A549 (cell line): ENCODE measurements at regions not wholly inside any gene's neighbourhood (a gene's known extent, or its start where the extent isn't known, plus 50 kb on each side); places are given as distances from the start of the nearest gene placed in this dataset.

Experiments used
- ATAC-seq, 2 experiments: fragments of 200-7000 bp in 1 of 2; fragments of >200 bp in 1 of 2; cut with Nextera tagmentation in 1 of 2; cut with Tn5 transposase in 1 of 2; 3 replicates each; pipeline versions ENCODE4 v1.8.0 to v1.9.1; 2018 to 2020; ENCODE audit warnings: mild to moderate bottlenecking in 1 of 2, moderate library complexity in 1 of 2
- CTCF ChIA-PET: fragments of 300-600 bp; sonication (Branson Sonifier 250); formaldehyde crosslinking; extraction: SDS; loops from one replicate; lab custom pipeline; 2021; ENCODE audit warnings: antibody characterized with exemption, inconsistent platforms; lab: Yijun Ruan, JAX
- POLR2A ChIA-PET: fragments of 350-600 bp; formaldehyde crosslinking; extraction: SDS; loops from one replicate; lab custom pipeline; 2021; ENCODE audit warnings: antibody characterized with exemption, inconsistent platforms; lab: Yijun Ruan, JAX
- DNase-seq, 2 experiments: peaks; one replicate each; pipeline versions ENCODE4 v3.0.0 to v3.0.0-alpha.2; 2011 to 2016; ENCODE audit warnings: low read depth in 1 of 2, low spot score in 1 of 2
- FAIRE-seq: peaks from 2 replicates; lab custom pipeline; 2011; peaks lifted over from hg19 to GRCh38; lab: Jason Lieb, UNC
- H3K27ac ChIP-seq, 2 experiments: fragments of >200 bp; sonication (Bioruptor Twin); formaldehyde crosslinking; 3 replicates each; pipeline ENCODE4 v1.5.1; 2016 to 2017
- H3K4me1 ChIP-seq: fragments of >200 bp; sonication (Bioruptor Twin); formaldehyde crosslinking; 3 replicates; pipeline ENCODE4 v1.6.1; 2016
- H3K4me2 ChIP-seq: fragments of >200 bp; sonication (Bioruptor Twin); formaldehyde crosslinking; 3 replicates; pipeline ENCODE4 v1.6.1; 2016
- H3K4me3 ChIP-seq: fragments of >200 bp; sonication (Bioruptor Twin); formaldehyde crosslinking; 3 replicates; pipeline ENCODE4 v1.5.1; 2016
- H3K9me3 ChIP-seq: fragments of >200 bp; sonication (Bioruptor Twin); formaldehyde crosslinking; 3 replicates; pipeline ENCODE4 v1.6.1; 2016
- ATOH8 ChIP-seq: fragments of 250-450 bp; sonication (Bioruptor Pico); IDR thresholded peaks from 2 replicates; pipeline ENCODE4 v1.5.0; 2020; ENCODE audit warnings: low read depth, mild to moderate bottlenecking, moderate library complexity
- EHMT2 ChIP-seq: fragments of 200-600 bp; sonication (generic); IDR thresholded peaks from 2 replicates; pipeline ENCODE4 v1.6.1; 2016; ENCODE audit warnings: antibody characterized with exemption, low read depth, mild to moderate bottlenecking, moderate library complexity
- EP300 ChIP-seq, 2 experiments: fragments of >200 bp; sonication (Bioruptor Twin); formaldehyde crosslinking; IDR thresholded peaks; 2 replicates in 1 of 2; 3 replicates in 1 of 2; pipeline ENCODE4 v1.6.1; 2016 to 2017
- FOSB ChIP-seq: fragments of 250-450 bp; sonication (Bioruptor Pico); IDR thresholded peaks from 2 replicates; pipeline ENCODE4 v1.5.0; 2020; ENCODE audit warnings: mild to moderate bottlenecking, moderate library complexity
- FOSL2 ChIP-seq, 2 experiments: fragments of 450-650 bp in 1 of 2; fragments of >200 bp in 1 of 2; sonication (Bioruptor Twin) in 1 of 2; formaldehyde crosslinking; IDR thresholded peaks; 2 replicates each; pipeline versions ENCODE4 v1.5.0 to v1.6.1; 2016 to 2020; ENCODE audit warnings: mild to moderate bottlenecking in 1 of 2, moderate library complexity in 1 of 2
- GATA3 ChIP-seq: IDR thresholded peaks from 2 replicates; pipeline ENCODE4 v1.6.1; 2012; ENCODE audit warnings: borderline replicate concordance
- HDAC2 ChIP-seq: fragments of 200-600 bp; sonication (generic); IDR thresholded peaks from 2 replicates; pipeline ENCODE4 v1.6.1; 2016
- HES2 ChIP-seq: fragments of >200 bp; sonication (Bioruptor Twin); formaldehyde crosslinking; IDR thresholded peaks from 2 replicates; pipeline ENCODE4 v1.6.1; 2016
- HEYL ChIP-seq: fragments of 250-450 bp; sonication (Bioruptor Pico); IDR thresholded peaks from 2 replicates; pipeline ENCODE4 v1.8.0; 2021; ENCODE audit warnings: mild to moderate bottlenecking, moderate library complexity
- HOXB5 ChIP-seq: fragments of 250-450 bp; sonication (Bioruptor Pico); IDR thresholded peaks from 2 replicates; pipeline ENCODE4 v1.5.0; 2020; ENCODE audit warnings: mild to moderate bottlenecking, moderate library complexity
- JUN ChIP-seq, 2 experiments: fragments of >200 bp; sonication (Bioruptor Twin); formaldehyde crosslinking; IDR thresholded peaks; 2 replicates in 1 of 2; 3 replicates in 1 of 2; pipeline ENCODE4 v1.6.1; 2016 to 2017
- MAFK ChIP-seq: fragments of 450-650 bp; IDR thresholded peaks from 2 replicates; pipeline ENCODE4 v1.6.1; 2014; ENCODE audit not compliant: partially characterized antibody
- NFE2L2 ChIP-seq: fragments of 150-350 bp; conservative IDR thresholded peaks from 2 replicates; pipeline ENCODE4 v1.6.1; 2014; ENCODE audit warnings: low read length
- NPAS2 ChIP-seq: fragments of 250-450 bp; sonication (Bioruptor Pico); IDR thresholded peaks from 2 replicates; pipeline ENCODE4 v1.8.0; 2022; ENCODE audit warnings: mild to moderate bottlenecking, moderate library complexity, borderline replicate concordance
- POLR2AphosphoS2 ChIP-seq: conservative IDR thresholded peaks from 2 replicates; pipeline ENCODE4 v1.6.1; 2012; ENCODE audit warnings: low read length, improper control_type of control experiment, inconsistent platforms
- RAD21 ChIP-seq, 2 experiments: fragments of >200 bp in 1 of 2; sonication (Bioruptor Twin) in 1 of 2; formaldehyde crosslinking in 1 of 2; IDR thresholded peaks in 1 of 2; conservative IDR thresholded peaks in 1 of 2; 2 replicates in 1 of 2; 3 replicates in 1 of 2; pipeline ENCODE4 v1.6.1; 2012 to 2018; ENCODE audit warnings: inconsistent platforms in 1 of 2
- TP53 ChIP-seq: fragments of 250-450 bp; sonication (Bioruptor Pico); IDR thresholded peaks from 2 replicates; pipeline ENCODE4 v1.5.0; 2021; ENCODE audit warnings: mild to moderate bottlenecking, moderate library complexity
- WGBS: methylation state at CpG from one replicate; pipeline ENCODE4 v1.1.6; 2017; ENCODE audit errors: missing lambda C conversion rate; 5-methylcytosine and 5-hydroxymethylcytosine counted together

GRCh38 chr6:144341831-144342527 is 56.8 kb downstream of the UTRN start:
- no peak for ATAC-seq
- no peak overlapping the region for H3K4me3 ChIP-seq
- H3K4me1 ChIP-seq = peaks cover 65% of the 10 kb centered on the region
- DNase-seq = peak in 1 of 2 experiments; percentile 68
- 61% methylated on average over 5 of the region's 5 CpGs for WGBS
- TF ChIP-seq NFE2L2 (peak; percentile 90), HES2 (no peak), GATA3 (no peak), HOXB5 (CRISPR knock-in tag) (no peak), EP300 (IDR thresholded peaks at IDR 0.05) (peak in 1 of 2 experiments; percentile 22; a peak in 1 of 5 replicates), EHMT2 (no peak), FOSL2 (IDR thresholded peaks at IDR 0.05) (no peak), FOSL2 (CRISPR knock-in tag; IDR thresholded peaks at IDR 0.05) (peak; percentile 38; the same call in 1 of the 2 replicates), MAFK (peak; percentile 94)
- FAIRE-seq = no peak
- peak overlapping the region; percentile 71 for H3K4me2 ChIP-seq
- ChIA-PET POLR2A (no interaction called here), CTCF (no interaction called here)
- H3K9me3 ChIP-seq = no peaks in the 10 kb centered on the region
- peak overlapping the region; percentile 75 to 89 for H3K27ac ChIP-seq

- Histone ChIP-seq H3K4me3 (no peak overlapping the region), H3K9me3 (no peaks in the 10 kb centered on the region), H3K4me2 (peak overlapping the region; percentile 71), H3K4me1 (peaks cover 73% of the 10 kb centered on the region), H3K27ac (peak overlapping the region; percentile 75 to 89)
- DNase-seq (peak in 1 of 2 experiments; percentile 68), ATAC-seq (peak; percentile 52 to 79; a peak in 4 of 6 replicates), FAIRE-seq (no peak)
- CTCF ChIA-PET = no interaction called here
- POLR2A ChIA-PET = interaction anchor here (0.6 kb wide), 1 partner anchor 79 kb away, joined by 3 read pairs; no protein-coding TSS in a partner anchor
- peak; percentile 26; the same call in 1 of the 2 replicates for TF ChIP-seq GATA3
- TF ChIP-seq EP300 (IDR thresholded peaks at IDR 0.05) = no peak
- WGBS = 40% methylated on average over 10 of the region's 10 CpGs
Measured at GRCh38 chr6:144343701-144344428, 58.7 kb downstream of the UTRN start.

GRCh38 chr6:144344646-144345045 is 59.5 kb downstream of the UTRN start:
- ChIA-PET POLR2A (no interaction called here), CTCF (no interaction called here)
- H3K9me3 ChIP-seq = no peaks in the 10 kb centered on the region
- H3K4me2 ChIP-seq = peak overlapping the region; percentile 71; the same call in 2 of the 3 replicates
- DNase-seq = no peak
- H3K4me1 ChIP-seq = peaks cover 75% of the 10 kb centered on the region
- TF ChIP-seq HEYL (CRISPR knock-in tag) = no peak
- TF ChIP-seq RAD21 (conservative IDR thresholded peaks at IDR 0.05 in 1 of 2, IDR thresholded peaks at IDR 0.05 in 1 of 2) = no peak
- H3K4me3 ChIP-seq = no peak overlapping the region
- ATAC-seq = no peak
- no peak for FAIRE-seq
- 76% methylated on average over 5 of the region's 5 CpGs for WGBS
- H3K27ac ChIP-seq = peak overlapping the region; percentile 75 to 89; a peak in 4 of 6 replicates

GRCh38 chr6:144345451-144345850 is 60.3 kb downstream of the UTRN start:
- no peak overlapping the region for H3K4me3 ChIP-seq
- ChIA-PET POLR2A (no interaction called here), CTCF (no interaction called here)
- no peak overlapping the region for H3K4me2 ChIP-seq
- H3K4me1 ChIP-seq = peaks cover 77% of the 10 kb centered on the region
- H3K9me3 ChIP-seq = no peaks in the 10 kb centered on the region
- H3K27ac ChIP-seq = peak overlapping the region in 1 of 2 experiments; percentile 89; a peak in 2 of 6 replicates
- DNase-seq (no peak), ATAC-seq (no peak), FAIRE-seq (no peak)
- TF ChIP-seq POLR2AphosphoS2 (no peak), HEYL (CRISPR knock-in tag) (no peak), FOSB (CRISPR knock-in tag) (no peak), ATOH8 (CRISPR knock-in tag) (no peak), NPAS2 (CRISPR knock-in tag) (no peak), TP53 (CRISPR knock-in tag) (no peak), RAD21 (conservative IDR thresholded peaks at IDR 0.05 in 1 of 2, IDR thresholded peaks at IDR 0.05 in 1 of 2) (no peak), JUN (IDR thresholded peaks at IDR 0.05) (no peak), HDAC2 (no peak)
- WGBS = 92% methylated on average over 3 of the region's 4 CpGs
